Tibial artery (tissue), 4 donors: ENCODE measurements at regions not wholly inside any gene's neighbourhood (a gene's known extent, or its start where the extent isn't known, plus 50 kb on each side); places are given as distances from the start of the nearest gene placed in this dataset.

Source experiments
- DNase-seq, 2 donors: peaks; one replicate each; pipeline ENCODE4 v3.0.0-alpha.2; 2019
- H3K27ac ChIP-seq, 2 donors: fragments of 200-600 bp; sonication (generic) in 1 of 2; 1 replicate in 1 of 2; 2 replicates in 1 of 2; pipeline ENCODE4 v1.5.1; 2018 to 2019; ENCODE audit warnings: mild to moderate bottlenecking in 1 of 2
- H3K27me3 ChIP-seq, 2 donors: fragments of 200-600 bp; sonication (generic) in 1 of 2; one replicate each; pipeline versions ENCODE4 v1.5.1 to v1.6.0; 2016 to 2019
- H3K36me3 ChIP-seq, 3 donors: fragments of 200-600 bp; sonication (generic) in 2 of 3; one replicate each; pipeline ENCODE4 v1.5.1; 2016 to 2019; ENCODE audit warnings: mild to moderate bottlenecking in 2 of 3
- H3K4me1 ChIP-seq, 4 donors: fragments of 200-600 bp; sonication (generic) in 2 of 4; 1 replicate in 3 of 4; 2 replicates in 1 of 4; pipeline ENCODE4 v1.5.1; 2016 to 2019
- H3K4me3 ChIP-seq, 2 donors: fragments of 200-600 bp; sonication (generic) in 1 of 2; 1 replicate in 1 of 2; 2 replicates in 1 of 2; pipeline ENCODE4 v1.5.1; 2018 to 2019; ENCODE audit warnings: mild to moderate bottlenecking in 2 of 2
- H3K9me3 ChIP-seq, 3 donors: fragments of 200-600 bp; sonication (generic) in 1 of 3; one replicate each; pipeline ENCODE4 v1.5.1; 2016 to 2019
- intact Hi-C: fragments of 100-400 bp; cut with DNase I; formaldehyde crosslinking; loops from one replicate; pipeline ENCODE4 v1.15.0; 2023; ENCODE audit warnings: low total_unique reads
- TF ChIP-seq, protein P1 (sequence below), 2 experiments: fragments of 200-600 bp in 1 of 2; fragments of 450-650 bp in 1 of 2; IDR thresholded peaks; one replicate each; pipeline ENCODE4 v1.5.1; 2017 to 2019; ENCODE audit warnings: antibody characterized with exemption in 2 of 2, mild to moderate bottlenecking in 1 of 2, moderate library complexity in 1 of 2

DNA sequence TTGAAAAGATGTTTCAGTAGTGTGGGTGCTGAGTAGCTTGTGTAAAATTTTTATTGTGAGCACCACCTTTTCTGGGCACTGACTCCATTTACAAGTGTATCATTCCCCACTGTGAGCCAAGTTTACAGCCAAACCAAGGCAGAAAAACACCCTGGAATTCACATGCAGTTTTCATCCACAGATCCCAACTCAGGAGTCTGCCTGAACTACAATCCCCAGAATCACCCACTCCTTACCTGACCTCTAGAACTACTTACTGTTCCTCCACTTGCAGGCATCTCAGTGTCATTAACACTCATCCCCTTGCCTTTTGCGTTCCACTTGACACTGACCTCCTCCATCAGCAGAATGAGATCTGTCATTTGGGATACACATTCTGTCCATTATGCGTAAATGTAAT, 2042.6 kb upstream of the CDH6 start:
- no peaks in the 10 kb centered on the region for H3K36me3 ChIP-seq
- intact Hi-C loops, result no loop called here
- no peak for DNase-seq
- no peaks in the 10 kb centered on the region for H3K9me3 ChIP-seq
- no peaks in the 10 kb centered on the region for H3K4me1 ChIP-seq
- H3K27me3 ChIP-seq, result no peaks in the 10 kb centered on the region
- TF ChIP-seq, protein P1, sequence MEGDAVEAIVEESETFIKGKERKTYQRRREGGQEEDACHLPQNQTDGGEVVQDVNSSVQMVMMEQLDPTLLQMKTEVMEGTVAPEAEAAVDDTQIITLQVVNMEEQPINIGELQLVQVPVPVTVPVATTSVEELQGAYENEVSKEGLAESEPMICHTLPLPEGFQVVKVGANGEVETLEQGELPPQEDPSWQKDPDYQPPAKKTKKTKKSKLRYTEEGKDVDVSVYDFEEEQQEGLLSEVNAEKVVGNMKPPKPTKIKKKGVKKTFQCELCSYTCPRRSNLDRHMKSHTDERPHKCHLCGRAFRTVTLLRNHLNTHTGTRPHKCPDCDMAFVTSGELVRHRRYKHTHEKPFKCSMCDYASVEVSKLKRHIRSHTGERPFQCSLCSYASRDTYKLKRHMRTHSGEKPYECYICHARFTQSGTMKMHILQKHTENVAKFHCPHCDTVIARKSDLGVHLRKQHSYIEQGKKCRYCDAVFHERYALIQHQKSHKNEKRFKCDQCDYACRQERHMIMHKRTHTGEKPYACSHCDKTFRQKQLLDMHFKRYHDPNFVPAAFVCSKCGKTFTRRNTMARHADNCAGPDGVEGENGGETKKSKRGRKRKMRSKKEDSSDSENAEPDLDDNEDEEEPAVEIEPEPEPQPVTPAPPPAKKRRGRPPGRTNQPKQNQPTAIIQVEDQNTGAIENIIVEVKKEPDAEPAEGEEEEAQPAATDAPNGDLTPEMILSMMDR (IDR thresholded peaks at IDR 0.05), result no peak
- no peak overlapping the region for H3K4me3 ChIP-seq
- H3K27ac ChIP-seq, result no peak overlapping the region

DNA sequence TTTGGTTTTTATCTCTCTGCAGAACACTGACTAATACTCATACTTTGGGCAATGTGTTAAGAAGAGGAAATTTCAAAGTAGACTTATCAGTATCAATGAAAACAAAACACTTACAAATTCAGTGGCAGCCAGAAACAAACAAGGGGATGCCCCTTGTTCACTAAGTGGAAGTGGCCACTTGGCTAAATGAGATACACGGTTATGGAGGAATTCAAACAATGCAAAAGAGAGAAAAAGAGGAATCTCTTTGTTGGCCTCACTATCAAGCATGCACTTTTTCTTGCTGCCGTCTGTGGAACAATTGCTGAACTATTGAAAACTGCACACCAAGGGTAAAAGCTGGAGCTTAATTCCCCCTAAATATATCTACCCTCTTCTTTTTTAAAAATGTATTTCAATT, 2044.9 kb upstream of the CDH6 start:
- intact Hi-C loops, result no loop called here
- no peak for DNase-seq
- Histone ChIP-seq H3K27me3 (no peaks in the 10 kb centered on the region), H3K4me1 (no peaks in the 10 kb centered on the region), H3K9me3 (no peaks in the 10 kb centered on the region), H3K4me3 (no peak overlapping the region), H3K27ac (no peak overlapping the region), H3K36me3 (no peaks in the 10 kb centered on the region)
- TF ChIP-seq, protein P1 (IDR thresholded peaks at IDR 0.05), result no peak

DNA sequence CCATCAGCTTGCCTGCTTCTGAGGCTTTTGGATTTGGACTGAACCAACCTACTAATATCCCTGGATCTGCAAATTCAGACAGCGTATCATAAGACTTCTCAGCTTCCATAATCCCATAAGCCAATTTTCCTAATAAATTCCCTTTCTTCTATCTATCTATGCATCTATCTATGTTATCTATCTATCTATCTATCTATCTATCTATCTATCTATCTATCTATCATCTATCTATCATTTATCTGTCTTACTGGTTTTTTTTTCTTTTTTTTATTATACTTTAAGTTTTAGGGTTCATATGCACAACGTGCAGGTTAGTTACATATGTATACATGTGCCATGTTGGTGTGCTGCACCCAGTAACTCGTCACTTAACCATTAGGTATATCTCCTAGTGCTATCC, 2045.4 kb upstream of the CDH6 start:
- no peak for DNase-seq
- H3K9me3 ChIP-seq, result no peaks in the 10 kb centered on the region
- H3K36me3 ChIP-seq, result no peaks in the 10 kb centered on the region
- intact Hi-C loops, result no loop called here
- TF ChIP-seq, protein P1 (IDR thresholded peaks at IDR 0.05), result no peak
- H3K27me3 ChIP-seq, result no peaks in the 10 kb centered on the region
- H3K4me3 ChIP-seq, result no peak overlapping the region
- no peaks in the 10 kb centered on the region for H3K4me1 ChIP-seq
- H3K27ac ChIP-seq, result no peak overlapping the region

DNA sequence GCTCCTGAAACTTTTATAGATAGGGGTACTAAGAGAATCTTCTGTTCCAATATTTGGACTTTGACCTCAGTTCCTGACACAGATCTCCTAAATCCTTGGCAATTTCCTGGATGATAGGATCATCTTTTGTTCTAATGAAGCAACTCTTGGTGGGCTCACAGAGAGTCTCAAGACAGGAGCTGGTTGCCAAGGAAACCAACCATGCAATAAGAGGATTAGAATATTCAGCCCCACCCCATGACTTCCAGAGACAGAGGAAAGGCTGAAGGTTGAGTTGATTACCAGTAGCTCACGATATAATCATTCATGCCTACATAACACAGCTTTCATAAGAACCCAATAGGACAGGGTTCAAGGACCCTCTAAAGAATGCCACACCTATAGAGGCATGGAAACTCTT, 2050.2 kb upstream of the CDH6 start:
- no peaks in the 10 kb centered on the region for H3K4me1 ChIP-seq
- no peaks in the 10 kb centered on the region for H3K36me3 ChIP-seq
- intact Hi-C loops, result no loop called here
- TF ChIP-seq, protein P1 (IDR thresholded peaks at IDR 0.05), result no peak
- no peaks in the 10 kb centered on the region for H3K27me3 ChIP-seq
- H3K4me3 ChIP-seq, result no peak overlapping the region
- no peaks in the 10 kb centered on the region for H3K9me3 ChIP-seq
- no peak overlapping the region for H3K27ac ChIP-seq
- DNase-seq, result no peak

DNA sequence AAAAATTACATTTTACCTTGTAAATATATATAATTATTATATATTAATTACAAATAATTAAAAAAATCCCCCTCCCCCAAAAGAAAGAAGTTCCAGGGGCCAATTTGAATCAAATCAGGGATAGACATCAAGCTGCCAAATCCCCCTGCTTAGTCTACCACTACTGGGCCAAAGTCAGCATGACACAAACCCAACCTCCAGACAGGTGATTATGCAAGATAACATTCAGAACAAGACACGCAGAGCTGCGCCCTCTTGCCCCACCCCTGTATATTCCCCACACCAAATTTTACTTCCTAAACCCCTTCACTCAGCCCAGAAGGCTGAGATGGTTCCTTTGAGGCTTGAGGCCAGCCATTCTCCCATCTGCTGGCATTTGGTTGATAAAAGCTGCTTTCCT, 2059.1 kb upstream of the CDH6 start:
- intact Hi-C loops, result no loop called here
- H3K27ac ChIP-seq, result no peak overlapping the region
- H3K27me3 ChIP-seq, result no peaks in the 10 kb centered on the region
- no peaks in the 10 kb centered on the region for H3K36me3 ChIP-seq
- no peaks in the 10 kb centered on the region for H3K4me1 ChIP-seq
- TF ChIP-seq, protein P1 (IDR thresholded peaks at IDR 0.05), result no peak
- no peak for DNase-seq
- H3K4me3 ChIP-seq, result no peak overlapping the region
- H3K9me3 ChIP-seq, result no peaks in the 10 kb centered on the region

DNA sequence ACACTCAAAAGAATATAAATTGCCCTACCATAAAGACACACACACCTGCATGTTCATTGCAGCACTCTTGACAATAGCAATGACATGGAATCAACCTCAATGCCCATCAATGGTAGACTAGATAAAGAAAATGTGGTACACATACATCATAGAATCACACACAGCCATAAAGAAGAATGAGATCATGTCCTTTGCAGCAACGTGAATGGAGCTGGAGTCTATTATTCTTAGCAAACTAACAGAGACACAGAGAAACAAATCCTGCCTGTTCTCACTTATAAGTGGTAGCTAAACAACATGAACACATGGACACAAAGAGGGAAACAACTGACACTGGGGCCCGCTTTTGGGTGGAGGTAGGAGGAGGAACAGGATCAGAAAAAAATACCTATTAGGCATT, 2062.2 kb upstream of the CDH6 start:
- intact Hi-C loops, result no loop called here
- DNase-seq, result no peak
- H3K27me3 ChIP-seq, result no peaks in the 10 kb centered on the region
- H3K27ac ChIP-seq, result no peak overlapping the region
- no peaks in the 10 kb centered on the region for H3K9me3 ChIP-seq
- H3K4me3 ChIP-seq, result no peak overlapping the region
- H3K4me1 ChIP-seq, result no peaks in the 10 kb centered on the region
- no peaks in the 10 kb centered on the region for H3K36me3 ChIP-seq
- TF ChIP-seq, protein P1 (IDR thresholded peaks at IDR 0.05), result no peak
